AG04449 (cell line): ENCODE measurements at regions not wholly inside any gene's neighbourhood (a gene's known extent, or its start where the extent isn't known, plus 50 kb on each side); places are given as distances from the start of the nearest gene placed in this dataset.

Source experiments
- CTCF ChIA-PET: fragments of 350-600 bp; formaldehyde crosslinking; extraction: SDS; loops from one replicate; lab custom pipeline; 2021; ENCODE audit warnings: antibody characterized with exemption; lab: Yijun Ruan, JAX
- POLR2A ChIA-PET: fragments of 400-600, 350-600 bp; formaldehyde crosslinking; extraction: SDS; loops from one replicate; lab custom pipeline; 2020; ENCODE audit warnings: antibody characterized with exemption, inconsistent platforms; lab: Yijun Ruan, JAX
- DNase-seq: peaks from one replicate; pipeline ENCODE4 v3.0.0-alpha.2; 2010; ENCODE audit warnings: low read depth, low spot score
- H3K4me3 ChIP-seq: 2 replicates; pipeline ENCODE4 v1.5.1; 2011; ENCODE audit warnings: low read depth, mild to moderate bottlenecking, control low read depth, low read length
- CTCF ChIP-seq: IDR thresholded peaks from one replicate; pipeline ENCODE4 v1.5.1; 2011; ENCODE audit warnings: mild to moderate bottlenecking, moderate library complexity, low read length, control low read depth, inconsistent platforms; ENCODE audit not compliant: insufficient read depth; ENCODE audit errors: missing control alignments

- CTCF ChIA-PET: no interaction called here
- TF ChIP-seq CTCF: no peak
- H3K4me3 ChIP-seq: no peak overlapping the region
- no peak for DNase-seq
- POLR2A ChIA-PET: no interaction called here
These were observed 398.5 kb downstream of the PTPRU start for GRCh38 chr1:29634746-29635335.

GRCh38 chr1:29634324-29634723, 398.0 kb downstream of the PTPRU start:
- no peak overlapping the region for H3K4me3 ChIP-seq
- ChIA-PET CTCF (no interaction called here), POLR2A (no interaction called here)
- no peak for TF ChIP-seq CTCF
- DNase-seq: no peak

- no peak for DNase-seq
- POLR2A ChIA-PET: no interaction called here
- CTCF ChIA-PET: no interaction called here
- TF ChIP-seq CTCF: no peak
- no peak overlapping the region for H3K4me3 ChIP-seq
These were observed 397.4 kb downstream of the PTPRU start for GRCh38 chr1:29633771-29634170.

GRCh38 chr1:29632806-29633615, 396.7 kb downstream of the PTPRU start:
- ChIA-PET POLR2A (no interaction called here), CTCF (no interaction called here)
- no peak for TF ChIP-seq CTCF
- no peak for DNase-seq
- no peak overlapping the region for H3K4me3 ChIP-seq

GRCh38 chr1:29631836-29632805, 395.8 kb downstream of the PTPRU start:
- ChIA-PET CTCF (no interaction called here), POLR2A (no interaction called here)
- no peak overlapping the region for H3K4me3 ChIP-seq
- no peak for DNase-seq
- TF ChIP-seq CTCF: no peak
